ENCODE measurements at regions not wholly inside any gene's neighbourhood (a gene's known extent, or its start where the extent isn't known, plus 50 kb on each side); places are given as distances from the start of the nearest gene placed in this dataset.

DNA sequence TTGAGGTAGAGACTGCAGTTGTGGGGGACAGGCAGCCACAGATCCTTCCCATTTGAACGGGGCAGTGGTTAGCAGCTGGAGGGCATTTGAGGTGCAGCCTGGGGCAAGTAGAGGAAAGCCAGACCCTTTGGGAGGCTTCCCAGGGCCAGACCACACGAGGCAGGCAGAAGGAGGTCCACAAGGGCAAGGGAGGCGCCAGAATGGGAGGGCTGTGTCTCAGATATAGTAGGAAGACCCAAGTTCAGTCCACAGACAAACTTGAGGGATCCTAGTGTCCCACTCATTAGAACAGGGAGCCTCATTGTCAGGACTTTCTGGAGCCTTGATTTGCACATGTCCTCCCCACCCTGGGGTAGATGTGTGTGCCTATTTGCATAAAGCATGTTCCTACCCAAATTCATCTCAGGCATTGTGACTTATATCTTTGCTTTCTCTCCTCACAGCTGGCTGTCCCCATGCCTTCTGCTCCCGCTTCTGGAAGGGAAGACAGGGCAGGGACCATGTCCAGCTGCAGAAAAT lies 166.0 kb downstream of the VEGFA start:
- H3K27ac ChIP-seq, result no peak overlapping the region
- 76 to 83% methylated on average over 4 of the region's 4 CpGs for WGBS, 2 donors
- no peaks in the 10 kb centered on the region for H3K9me3 ChIP-seq
- FAIRE-seq (no peak), ATAC-seq (no peak), DNase-seq (peak in 1 of 6 donors; percentile 2)
- intact Hi-C loops (cut with DNase I), result no loop called here
- no peaks in the 10 kb centered on the region for H3K27me3 ChIP-seq
- H3K36me3 ChIP-seq, result no peaks in the 10 kb centered on the region
- no peaks in the 10 kb centered on the region for H3K4me1 ChIP-seq
- no peak overlapping the region for H3K4me3 ChIP-seq
- TF ChIP-seq, protein P1, sequence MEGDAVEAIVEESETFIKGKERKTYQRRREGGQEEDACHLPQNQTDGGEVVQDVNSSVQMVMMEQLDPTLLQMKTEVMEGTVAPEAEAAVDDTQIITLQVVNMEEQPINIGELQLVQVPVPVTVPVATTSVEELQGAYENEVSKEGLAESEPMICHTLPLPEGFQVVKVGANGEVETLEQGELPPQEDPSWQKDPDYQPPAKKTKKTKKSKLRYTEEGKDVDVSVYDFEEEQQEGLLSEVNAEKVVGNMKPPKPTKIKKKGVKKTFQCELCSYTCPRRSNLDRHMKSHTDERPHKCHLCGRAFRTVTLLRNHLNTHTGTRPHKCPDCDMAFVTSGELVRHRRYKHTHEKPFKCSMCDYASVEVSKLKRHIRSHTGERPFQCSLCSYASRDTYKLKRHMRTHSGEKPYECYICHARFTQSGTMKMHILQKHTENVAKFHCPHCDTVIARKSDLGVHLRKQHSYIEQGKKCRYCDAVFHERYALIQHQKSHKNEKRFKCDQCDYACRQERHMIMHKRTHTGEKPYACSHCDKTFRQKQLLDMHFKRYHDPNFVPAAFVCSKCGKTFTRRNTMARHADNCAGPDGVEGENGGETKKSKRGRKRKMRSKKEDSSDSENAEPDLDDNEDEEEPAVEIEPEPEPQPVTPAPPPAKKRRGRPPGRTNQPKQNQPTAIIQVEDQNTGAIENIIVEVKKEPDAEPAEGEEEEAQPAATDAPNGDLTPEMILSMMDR (IDR thresholded peaks at IDR 0.05), result no peak

DNA sequence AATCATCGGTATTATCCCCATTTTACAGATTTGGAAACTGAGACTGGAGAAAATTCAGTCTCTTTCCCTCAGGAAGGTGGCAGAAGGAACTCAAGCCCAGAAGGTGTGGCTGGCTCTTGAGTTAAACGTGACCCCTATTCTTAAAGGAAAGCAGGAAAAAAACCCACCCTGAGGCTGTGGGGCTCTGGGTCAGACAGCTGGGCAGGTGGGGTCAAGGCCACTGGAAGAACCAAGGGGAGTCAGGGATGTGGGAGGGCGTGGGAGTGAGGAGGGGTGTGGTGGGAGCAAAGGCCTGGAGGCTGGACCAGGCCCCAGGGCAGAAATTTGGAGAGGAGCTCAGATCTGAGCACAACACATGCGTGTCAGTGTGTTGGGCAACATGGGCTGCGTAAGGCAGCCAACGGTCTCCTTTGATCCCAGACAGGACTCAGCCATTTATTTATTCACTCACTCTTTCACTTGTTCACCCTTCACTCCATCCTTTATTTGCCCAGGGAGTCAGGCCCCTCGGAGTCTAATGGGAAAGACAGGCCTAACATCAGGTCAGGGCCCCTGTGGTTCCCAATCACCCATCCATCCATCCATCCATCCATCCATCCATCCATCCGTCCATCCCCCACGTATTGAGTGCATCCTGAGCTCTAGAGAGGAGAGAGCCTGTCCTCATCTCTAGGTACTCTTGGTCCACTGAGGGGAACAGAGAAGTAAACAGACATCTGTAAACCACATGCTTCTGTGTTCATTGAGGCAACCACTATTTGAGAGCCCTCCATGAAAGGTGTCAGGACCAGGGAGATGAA lies 165.0 kb downstream of the VEGFA start:
- H3K36me3 ChIP-seq, result no peaks in the 10 kb centered on the region
- no peak overlapping the region for H3K4me3 ChIP-seq
- TF ChIP-seq, protein P1 (IDR thresholded peaks at IDR 0.05), result no peak
- no peak overlapping the region for H3K27ac ChIP-seq
- ATAC-seq (no peak), DNase-seq (peak in 2 of 6 donors; percentile 5 to 9), FAIRE-seq (no peak)
- no peaks in the 10 kb centered on the region for H3K4me1 ChIP-seq
- WGBS, 2 donors, result 87 to 95% methylated on average over 9 of the region's 9 CpGs
- no peaks in the 10 kb centered on the region for H3K9me3 ChIP-seq
- H3K27me3 ChIP-seq, result no peaks in the 10 kb centered on the region
- intact Hi-C loops (cut with DNase I), result no loop called here

DNA sequence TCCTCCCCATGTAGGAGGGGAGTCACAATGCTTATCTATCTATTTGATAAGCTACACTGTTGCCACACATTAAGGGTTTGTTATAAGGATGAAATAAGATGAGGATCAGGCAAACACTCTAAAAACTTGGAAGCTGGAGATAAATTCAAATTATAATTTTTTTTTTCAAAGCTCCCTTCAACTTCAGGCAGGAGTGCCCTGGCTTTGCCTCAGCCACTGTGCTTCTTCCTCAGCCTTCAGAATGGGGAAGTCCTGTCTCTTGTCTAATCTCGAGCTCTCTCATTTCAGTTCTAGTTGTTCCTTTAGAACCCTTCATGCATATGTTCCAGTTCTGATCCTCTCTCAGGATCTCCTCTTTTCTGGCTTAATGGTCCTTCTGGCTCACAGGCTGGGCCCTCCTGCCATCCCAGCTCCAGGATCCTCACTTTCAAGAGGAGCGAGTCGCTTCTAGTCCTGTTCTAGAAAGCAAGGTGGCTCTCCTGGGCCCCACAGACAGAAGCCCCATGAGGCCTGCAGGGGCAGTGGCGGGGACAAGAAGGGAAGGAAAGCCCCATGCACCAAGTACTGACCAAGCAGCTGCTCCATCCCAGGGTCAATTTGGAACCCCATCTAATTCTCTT lies 164.3 kb downstream of the VEGFA start:
- H3K27ac ChIP-seq, result no peak overlapping the region
- DNase-seq (peak in 1 of 6 donors; percentile 7), ATAC-seq (no peak), FAIRE-seq (no peak)
- TF ChIP-seq, protein P1 (IDR thresholded peaks at IDR 0.05), result no peak
- no peaks in the 10 kb centered on the region for H3K4me1 ChIP-seq
- no peaks in the 10 kb centered on the region for H3K27me3 ChIP-seq
- intact Hi-C loops (cut with DNase I), result no loop called here
- no peaks in the 10 kb centered on the region for H3K36me3 ChIP-seq
- H3K4me3 ChIP-seq, result no peak overlapping the region
- WGBS, 2 donors, result 90 to 98% methylated on average over 4 of the region's 4 CpGs
- no peaks in the 10 kb centered on the region for H3K9me3 ChIP-seq

GRCh38 chr6:43933148-43933885 lies 163.3 kb downstream of the VEGFA start:
- DNase-seq (peak in 3 of 6 donors; percentile 5 to 39 (median 5)), FAIRE-seq (no peak), ATAC-seq (no peak)
- no peaks in the 10 kb centered on the region for H3K9me3 ChIP-seq
- H3K27ac ChIP-seq, result no peak overlapping the region
- H3K27me3 ChIP-seq, result no peaks in the 10 kb centered on the region
- 90 to 92% methylated on average over 19 of the region's 19 CpGs for WGBS, 2 donors
- H3K36me3 ChIP-seq, result no peaks in the 10 kb centered on the region
- intact Hi-C loops (cut with DNase I), result no loop called here
- no peak overlapping the region for H3K4me3 ChIP-seq
- TF ChIP-seq, protein P1 (IDR thresholded peaks at IDR 0.05), result no peak
- H3K4me1 ChIP-seq, result no peaks in the 10 kb centered on the region

Measured in pancreas (tissue), 10 donors.